Erythroblast (primary cell): ENCODE measurements at regions not wholly inside any gene's neighbourhood (a gene's known extent, or its start where the extent isn't known, plus 50 kb on each side); places are given as distances from the start of the nearest gene placed in this dataset.
A peak's percentile ranks its signal among the peaks of the same experiment; 100 is the strongest.
"Not testable (repeated sequence)": the region's sequence is repeated elsewhere in the genome, so short reads cannot be mapped to it uniquely, and the experiment has no call there.

Experiments
- DNase-seq, 2 experiments: peaks; one replicate each; lab custom pipeline; 2025; lab: John Stamatoyannopoulos, UW
- GATA1 ChIP-seq: IDR thresholded peaks from 2 replicates; pipeline ENCODE4 v1.6.1; 2011; ENCODE audit warnings: low read depth, mild to moderate bottlenecking, control low read depth, low read length, moderate library complexity
- POLR2A ChIP-seq: IDR thresholded peaks from 2 replicates; pipeline ENCODE4 v1.6.1; 2011; ENCODE audit warnings: mild to moderate bottlenecking, low read length

DNA sequence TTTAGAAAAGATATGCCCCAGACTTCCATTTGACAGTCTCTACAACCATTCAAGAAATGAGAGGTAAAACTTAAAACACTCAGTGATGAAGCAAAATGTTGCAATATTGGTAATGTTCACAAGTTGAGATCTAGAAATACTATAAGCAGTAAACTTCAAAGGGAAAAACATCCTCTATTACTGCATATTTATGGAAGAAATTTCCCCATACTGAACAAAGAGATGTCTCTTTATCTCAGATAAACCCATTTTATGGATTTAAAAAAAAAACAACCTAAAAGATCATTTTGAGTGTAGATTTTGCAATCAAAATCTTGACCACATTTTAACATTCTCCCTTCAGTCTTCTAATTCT lies 177.8 kb upstream of the TAB2 start:
- DNase-seq: no peak
- TF ChIP-seq GATA1 (no peak), POLR2A (no peak)

DNA sequence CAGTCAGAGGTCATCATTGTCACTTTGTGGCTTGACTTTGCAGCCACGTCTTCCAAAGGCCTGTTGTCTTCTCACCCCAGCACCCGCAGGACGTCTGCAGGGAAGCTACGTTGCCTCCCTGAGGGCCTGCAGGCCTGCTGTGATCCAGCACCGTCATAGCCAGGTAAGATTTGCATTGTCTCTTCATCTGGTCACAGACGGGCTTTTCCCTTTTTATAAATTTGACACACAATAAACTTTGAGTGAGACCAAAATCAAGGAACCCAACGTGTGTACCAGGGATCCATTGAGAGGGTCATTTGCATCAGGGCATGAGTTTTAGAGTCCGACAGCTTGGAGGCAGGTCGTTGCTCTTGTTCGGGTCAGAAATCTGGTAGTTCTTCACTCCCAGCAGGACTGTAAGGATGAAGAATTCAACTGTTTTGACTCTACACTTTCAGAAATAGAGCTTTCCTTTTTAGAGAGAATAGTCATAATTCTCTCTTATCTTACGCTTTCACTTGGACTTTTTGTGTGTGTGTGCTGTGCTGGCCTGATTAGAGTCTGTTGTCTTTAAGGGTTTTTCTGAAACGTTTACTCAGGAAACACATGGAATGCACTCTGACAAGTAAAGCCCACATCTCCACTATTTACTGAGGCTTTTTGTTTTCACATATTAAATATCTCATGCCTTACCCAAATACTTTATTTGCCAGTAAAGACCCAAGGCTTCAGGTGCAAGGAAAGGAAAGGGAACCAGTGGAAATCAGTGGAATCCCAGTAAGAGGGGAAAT lies 177.2 kb upstream of the TAB2 start:
- DNase-seq: peak; percentile 62 to 82

DNA sequence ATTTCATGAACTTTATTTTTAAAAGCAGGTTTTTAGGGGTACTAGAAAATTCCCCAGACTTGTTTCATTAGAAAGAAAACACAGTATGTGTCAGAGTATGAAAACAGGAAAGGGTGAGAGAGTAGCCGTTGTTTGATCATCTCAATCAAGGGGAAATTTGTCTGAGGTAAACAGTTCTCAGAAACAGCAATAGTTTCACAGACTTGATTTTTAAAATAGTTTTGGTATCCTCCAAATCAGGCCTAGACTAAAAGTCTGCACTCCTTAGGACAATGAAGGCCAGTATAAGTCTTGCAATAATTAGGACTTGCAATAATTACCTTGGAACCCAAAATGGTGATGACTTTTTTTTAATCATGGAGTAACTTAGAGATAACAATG lies 176.6 kb upstream of the TAB2 start:
- DNase-seq: peak in 1 of 2 experiments; percentile 22
- TF ChIP-seq GATA1 (no peak), POLR2A (no peak)

More for the DNA sequence above, 177.2 kb upstream of the TAB2 start:
- TF ChIP-seq POLR2A (peak; percentile 16), GATA1 (no peak)

DNA sequence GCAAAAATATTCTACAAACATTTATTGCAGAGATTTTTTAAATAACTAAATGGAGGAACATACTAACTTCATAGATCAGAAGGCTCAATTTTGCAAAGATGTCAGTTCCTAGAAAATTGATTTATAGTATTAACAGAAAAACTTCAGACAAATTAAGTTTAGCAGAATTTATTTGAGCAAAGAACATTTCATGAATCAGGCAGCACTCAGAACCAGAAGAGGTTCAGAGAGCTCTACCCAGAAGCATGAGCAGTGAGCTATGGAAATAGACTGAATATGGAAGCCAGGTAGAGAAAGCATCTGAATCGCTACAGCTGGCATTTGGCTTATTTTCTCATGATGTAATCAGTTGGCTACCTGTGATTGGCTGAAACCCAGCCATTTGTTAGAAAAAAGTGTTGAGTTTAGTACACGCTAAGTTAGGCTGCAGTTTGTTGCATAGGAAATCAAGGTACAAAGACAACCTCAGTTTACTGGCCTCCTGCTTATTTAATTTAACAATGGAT lies 174.5 kb upstream of the TAB2 start:
- no peak for TF ChIP-seq GATA1
- TF ChIP-seq POLR2A: no peak

DNA sequence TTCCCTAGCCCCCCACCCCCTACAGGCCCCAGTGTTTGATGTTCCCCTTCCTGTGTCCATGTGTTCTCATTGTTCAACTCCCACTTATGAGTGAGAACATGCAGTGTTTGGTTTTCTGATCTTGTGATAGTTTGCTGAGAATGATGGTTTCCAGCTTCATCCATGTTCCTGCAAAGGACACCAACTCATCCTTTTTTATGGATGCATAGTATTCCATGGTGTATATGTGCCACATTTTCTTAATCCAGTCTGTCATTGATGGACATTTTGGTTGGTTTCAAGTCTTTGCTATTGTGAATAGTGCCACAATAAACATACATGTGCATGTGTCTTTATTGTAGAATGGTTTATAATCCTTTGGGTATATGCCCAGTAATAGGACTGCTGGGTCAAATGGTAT lies 171.7 kb upstream of the TAB2 start:
- DNase-seq: not testable (repeated sequence)

More for the DNA sequence above, 174.5 kb upstream of the TAB2 start:
- no peak for DNase-seq

DNA sequence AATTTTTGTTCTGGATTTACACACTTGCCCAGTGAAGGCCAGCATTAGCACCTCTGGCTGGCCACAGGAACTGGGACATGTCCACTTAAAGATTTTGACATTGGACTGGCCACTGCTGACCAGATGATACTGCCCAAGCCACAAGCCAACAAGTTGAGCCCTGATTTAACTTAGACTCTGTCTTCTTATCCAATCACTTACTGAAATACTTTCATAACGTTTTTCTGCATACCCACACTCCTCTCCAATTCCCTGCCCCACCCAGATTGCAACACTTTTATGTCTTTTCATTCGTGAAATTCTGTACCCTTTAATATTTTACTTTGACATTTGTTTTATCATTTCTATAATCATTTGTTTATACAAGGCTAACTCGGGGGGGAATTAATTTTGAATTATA lies 170.3 kb upstream of the TAB2 start:
- DNase-seq: no peak
- TF ChIP-seq GATA1 (no peak), POLR2A (no peak)

DNA sequence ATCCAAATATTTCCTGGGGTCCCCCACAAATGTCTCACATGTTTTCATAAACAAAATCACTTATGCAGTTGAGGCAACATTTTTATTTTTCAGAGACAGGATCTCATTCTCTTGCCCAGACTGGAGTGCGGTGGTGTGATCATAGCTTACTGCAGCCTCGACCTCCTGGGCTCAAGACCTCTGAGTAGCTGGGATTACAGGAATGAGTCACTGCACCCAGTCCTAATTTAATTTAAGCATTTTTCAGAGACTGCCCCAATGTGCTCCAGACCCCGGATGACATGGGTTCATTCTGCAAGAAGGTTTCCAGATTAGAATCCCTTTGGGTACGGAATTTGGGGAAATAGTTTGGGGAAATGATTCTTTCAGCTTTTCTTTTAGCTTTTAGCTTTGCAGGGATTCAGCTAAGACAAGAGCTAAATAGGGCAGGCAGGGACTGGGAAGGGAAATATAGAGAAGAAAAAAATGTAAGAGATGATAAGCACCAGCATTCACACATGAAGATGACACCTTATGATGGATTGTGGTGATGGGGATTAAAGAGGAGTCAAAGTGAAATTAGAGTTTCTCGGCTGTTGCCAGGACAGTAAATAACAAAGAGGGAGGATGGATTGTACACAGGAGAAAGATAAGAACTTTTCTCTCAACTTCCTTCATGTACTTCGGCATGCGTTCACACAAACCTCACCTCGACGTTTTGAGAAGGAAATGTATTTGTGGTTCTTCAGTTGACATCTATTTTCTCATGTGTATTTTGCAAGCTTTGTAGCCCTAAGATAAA lies 169.4 kb upstream of the TAB2 start:
- DNase-seq: no peak
- TF ChIP-seq POLR2A (no peak), GATA1 (no peak)

DNA sequence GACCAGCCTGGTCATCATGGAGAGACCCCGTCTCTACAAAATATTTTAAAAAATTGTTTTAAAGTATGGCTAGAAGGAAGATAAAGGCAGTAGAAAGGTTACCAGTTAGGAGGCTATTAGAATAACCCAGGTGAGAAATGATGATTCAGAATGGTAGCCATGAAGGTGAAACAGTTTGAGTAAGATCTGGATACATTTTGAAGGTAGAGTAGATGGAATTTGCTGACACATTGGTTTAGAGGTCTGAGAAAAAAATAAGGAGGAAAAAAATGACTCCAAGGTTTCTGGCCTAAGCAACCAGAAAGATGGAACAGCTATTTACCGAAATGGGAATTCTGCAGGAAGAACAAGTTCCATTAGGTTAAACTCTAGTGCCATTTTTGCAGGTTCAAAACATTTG lies 167.9 kb upstream of the TAB2 start:
- TF ChIP-seq POLR2A (no peak), GATA1 (no peak)
- DNase-seq: no peak

DNA sequence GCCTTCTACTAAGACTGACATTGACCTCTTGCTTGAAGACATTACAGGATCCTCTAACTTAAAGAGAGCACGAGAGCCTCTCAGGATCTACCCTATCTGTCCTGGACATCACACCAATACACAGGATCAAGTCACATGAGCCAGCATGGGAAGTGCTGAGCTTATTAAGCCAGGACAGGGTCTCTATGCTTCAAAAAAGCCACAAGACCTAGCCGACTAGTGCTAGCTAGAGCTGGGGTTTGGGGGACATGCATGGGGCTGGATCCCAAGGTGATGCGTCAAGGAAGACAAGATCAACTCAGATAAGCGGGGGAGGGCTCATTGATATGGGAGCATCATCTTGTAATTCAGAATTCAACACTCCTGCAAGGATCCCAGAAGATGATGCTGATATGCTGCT lies 167.2 kb upstream of the TAB2 start:
- DNase-seq: no peak

DNA sequence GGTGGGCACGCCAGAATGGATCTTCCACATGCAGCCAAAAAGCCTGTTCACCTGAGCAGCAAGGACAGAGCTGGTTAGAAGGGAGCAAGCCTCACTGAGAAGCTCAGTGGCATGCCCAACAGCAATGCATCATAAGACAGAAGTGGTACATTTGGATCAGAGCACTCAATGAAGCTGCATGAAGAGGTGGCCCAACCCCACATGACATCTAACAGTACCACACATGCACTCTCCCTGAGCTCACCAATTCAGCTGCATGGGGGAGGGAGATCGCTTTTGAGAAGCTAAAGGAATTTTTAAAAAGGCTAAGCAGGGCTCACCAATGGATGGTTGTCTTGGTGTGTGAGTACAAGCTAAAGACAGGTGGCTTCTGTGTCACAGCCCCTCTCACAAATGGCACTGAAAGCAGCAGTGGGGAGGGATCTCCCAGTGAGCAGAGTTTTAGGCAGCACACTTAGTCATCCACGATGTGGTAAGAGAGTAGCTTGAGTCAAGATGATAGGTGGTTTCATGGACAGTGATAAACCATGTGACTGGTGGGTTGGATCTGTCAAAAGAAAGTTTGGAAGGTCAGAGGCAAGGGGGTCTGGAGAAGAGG lies 166.6 kb upstream of the TAB2 start:
- DNase-seq: no peak
- TF ChIP-seq POLR2A (no peak), GATA1 (no peak)

More for the DNA sequence above, 167.2 kb upstream of the TAB2 start:
- TF ChIP-seq POLR2A: no peak
- no peak for TF ChIP-seq GATA1

DNA sequence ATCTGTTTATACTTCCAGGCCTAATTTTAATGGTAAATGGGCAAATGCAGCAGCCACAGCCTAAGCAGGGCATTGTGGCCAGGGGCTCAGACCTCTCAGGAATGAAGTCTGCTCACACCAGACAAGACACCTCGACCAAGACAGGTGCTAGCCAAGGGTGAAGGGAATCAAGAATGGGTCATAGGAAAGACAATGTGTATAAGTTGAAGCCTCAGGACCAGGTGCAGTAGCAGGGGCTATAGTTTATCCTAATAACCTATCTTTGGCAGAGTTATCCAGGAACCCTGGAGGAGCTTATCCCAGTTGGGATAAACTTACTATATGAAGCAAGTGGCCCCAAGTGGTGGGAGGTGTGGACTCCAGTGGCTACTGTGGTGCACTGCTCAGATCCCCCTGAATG lies 165.0 kb upstream of the TAB2 start:
- no peak for TF ChIP-seq GATA1
- no peak for TF ChIP-seq POLR2A

DNA sequence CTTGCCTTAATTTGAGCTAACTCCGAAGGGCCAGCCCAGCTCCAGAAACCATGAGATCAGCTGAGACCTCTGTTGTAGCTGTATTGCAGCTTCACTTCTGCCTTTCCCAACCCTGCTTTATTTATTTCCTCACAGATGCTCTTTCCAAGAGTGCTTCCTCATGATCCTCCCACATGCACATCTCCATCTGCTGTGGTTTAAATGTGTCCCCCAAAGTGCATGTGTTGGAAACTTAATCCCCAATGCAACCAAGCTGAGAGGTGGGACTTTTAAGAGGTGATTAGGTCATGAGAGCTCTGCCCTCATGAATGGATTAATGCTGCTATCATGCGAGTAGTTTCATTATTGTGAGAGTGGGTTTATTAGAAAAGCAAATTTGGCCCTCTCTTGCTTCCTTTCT lies 164.4 kb upstream of the TAB2 start:
- DNase-seq: no peak
- TF ChIP-seq GATA1: no peak
- TF ChIP-seq POLR2A: no peak

More for the DNA sequence above, 165.0 kb upstream of the TAB2 start:
- no peak for DNase-seq

DNA sequence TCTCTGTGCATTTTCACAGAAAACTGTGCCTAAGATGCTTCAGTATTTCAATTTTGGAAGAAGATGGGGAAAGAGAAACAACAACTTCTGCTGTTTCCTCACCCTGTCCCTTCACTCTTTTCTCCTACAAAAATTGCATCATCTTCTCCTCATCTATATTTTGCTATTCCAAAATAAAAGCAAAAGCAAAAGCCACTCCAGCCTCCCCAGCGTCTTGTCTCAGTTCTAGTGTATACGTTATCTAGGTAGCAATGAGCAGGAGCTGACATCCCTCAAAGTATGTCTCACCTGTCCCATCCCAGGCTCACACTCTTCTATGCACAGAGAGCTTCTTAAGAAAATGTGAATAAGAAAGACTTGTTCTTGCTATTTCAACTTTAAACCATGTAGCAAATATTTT lies 163.8 kb upstream of the TAB2 start:
- TF ChIP-seq GATA1 (no peak), POLR2A (no peak)
- no peak for DNase-seq

DNA sequence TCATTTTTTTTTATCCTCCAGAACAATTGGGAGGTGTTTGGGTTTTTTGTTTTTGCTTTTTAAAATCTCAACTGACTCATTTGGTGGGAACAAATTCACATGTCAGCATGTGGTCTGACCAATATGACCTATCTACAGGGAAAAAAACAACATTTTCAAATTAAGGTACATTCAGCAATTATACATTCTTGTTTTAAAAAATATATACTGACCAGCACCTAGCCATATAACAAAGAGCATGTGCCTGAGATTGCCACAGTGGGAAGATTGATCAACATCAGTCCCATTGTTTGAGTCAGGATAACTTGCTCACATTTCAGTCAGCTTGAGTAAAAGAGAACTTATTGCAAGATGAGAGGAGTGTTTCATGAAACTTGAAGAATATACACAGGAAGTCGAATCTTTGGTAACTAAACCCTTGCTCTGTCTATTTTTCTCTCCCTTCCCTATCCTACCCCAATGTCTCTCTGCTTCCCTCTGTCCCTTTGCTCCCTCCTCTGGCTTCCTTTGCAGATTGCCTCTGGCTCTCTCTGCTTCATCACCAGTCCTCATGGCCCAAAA lies 163.2 kb upstream of the TAB2 start:
- no peak for DNase-seq
- TF ChIP-seq GATA1: no peak
